Adrenal gland (tissue), 5 donors: ENCODE measurements at regions not wholly inside any gene's neighbourhood (a gene's known extent, or its start where the extent isn't known, plus 50 kb on each side); places are given as distances from the start of the nearest gene placed in this dataset.

Experiments
- CTCF ChIP-seq, 6 experiments: fragments of 450-650 bp in 4 of 6; fragments of 200-600 bp in 2 of 6; sonication (generic) in 1 of 6; IDR thresholded peaks; 1 replicate in 5 of 6; 2 replicates in 1 of 6; pipeline versions ENCODE4 v1.5.1 to v1.8.0; 2016 to 2021; ENCODE audit warnings: antibody characterized with exemption in 6 of 6, mild to moderate bottlenecking in 2 of 6, moderate library complexity in 1 of 6
- POLR2A ChIP-seq, 2 donors: fragments of 450-650 bp; IDR thresholded peaks; one replicate each; pipeline ENCODE4 v1.6.1; 2017; ENCODE audit warnings: antibody characterized with exemption in 2 of 2, mild to moderate bottlenecking in 2 of 2, moderate library complexity in 1 of 2
- donor health status: DM: no; HTN: no; CAD: no.

- TF ChIP-seq POLR2A (IDR thresholded peaks at IDR 0.05) (no peak), CTCF (IDR thresholded peaks at IDR 0.05) (no peak)
Measured at GRCh38 chr5:173715607-173716006, 99.2 kb upstream of the BOD1 start.
